ENCODE measurements at regions not wholly inside any gene's neighbourhood (a gene's known extent, or its start where the extent isn't known, plus 50 kb on each side); places are given as distances from the start of the nearest gene placed in this dataset.
A peak's percentile ranks its signal among the peaks of the same experiment; 100 is the strongest.
"Not testable (repeated sequence)": the region's sequence is repeated elsewhere in the genome, so short reads cannot be mapped to it uniquely, and the experiment has no call there.

DNA sequence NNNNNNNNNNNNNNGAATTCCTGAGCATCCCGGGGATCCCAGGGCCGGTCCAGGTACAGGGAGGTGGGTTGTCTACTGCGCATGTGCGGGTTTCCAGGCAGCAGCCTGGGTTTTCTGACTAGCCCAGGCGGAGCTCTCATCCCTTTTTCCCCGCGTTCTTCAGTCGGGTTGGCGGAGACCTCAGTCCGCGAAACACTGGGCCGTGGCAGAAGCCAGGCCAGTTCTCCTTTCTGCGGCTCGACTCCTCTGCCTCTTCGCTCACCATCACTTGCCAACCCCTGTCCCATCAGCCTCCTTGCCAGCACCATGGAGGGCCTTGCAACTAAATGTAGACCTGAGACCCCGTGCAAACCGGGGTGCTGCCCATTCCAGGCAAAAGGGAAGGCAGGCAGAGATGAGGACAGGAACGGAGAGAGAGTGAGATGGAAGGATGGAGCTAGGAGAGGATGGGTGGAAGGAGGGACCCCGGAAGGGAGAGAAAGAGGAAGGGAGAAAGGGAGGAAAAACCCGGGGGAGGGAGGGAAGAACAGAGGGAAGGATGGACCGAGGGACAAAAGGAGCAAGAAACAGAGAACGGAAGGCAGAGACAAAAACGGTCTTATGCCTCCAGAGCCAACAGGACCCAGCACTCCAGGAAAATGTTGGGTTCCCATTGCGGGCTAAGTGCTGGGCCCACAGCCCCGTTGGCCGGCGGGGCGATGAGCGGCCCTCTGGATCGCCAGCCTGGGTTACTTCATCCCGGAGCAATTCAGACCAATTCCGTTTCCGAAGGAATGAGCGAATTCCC is 445.4 kb upstream of the DEFB115 start:
- peak in 12 of 56 donors; percentile 19 to 66 (median 40) for DNase-seq

DNA sequence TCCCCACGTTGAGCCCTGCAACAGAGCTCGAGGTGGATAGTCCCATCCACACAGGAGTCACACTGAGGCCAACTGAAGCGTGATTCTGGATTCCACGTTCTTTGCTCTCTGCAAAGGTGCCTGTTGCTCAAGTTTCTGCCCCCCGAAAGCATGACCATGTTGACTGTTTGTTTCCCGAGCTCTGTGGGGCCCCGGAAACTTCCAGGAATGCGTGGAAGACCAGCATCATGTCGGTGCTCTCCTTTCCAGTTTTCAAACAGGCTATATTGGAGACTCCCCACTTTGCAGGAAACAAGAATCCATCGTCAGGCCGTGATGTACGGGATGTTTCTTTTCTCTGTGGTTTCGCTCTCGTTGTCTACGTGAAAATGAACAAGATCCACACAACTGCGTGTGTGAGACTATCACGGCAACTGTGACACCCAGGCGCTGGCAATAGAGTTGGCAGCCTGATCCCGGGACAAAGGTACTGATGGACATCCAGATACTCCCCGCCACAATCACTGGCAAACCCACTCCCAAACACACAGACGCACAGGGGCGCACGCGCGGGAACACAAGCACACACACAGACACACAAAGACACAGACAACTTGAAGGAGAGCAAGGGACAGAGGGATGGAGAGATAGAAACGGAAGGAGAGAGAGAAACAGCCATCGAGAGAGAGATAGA is 444.6 kb upstream of the DEFB115 start:
- no peak for DNase-seq

DNA sequence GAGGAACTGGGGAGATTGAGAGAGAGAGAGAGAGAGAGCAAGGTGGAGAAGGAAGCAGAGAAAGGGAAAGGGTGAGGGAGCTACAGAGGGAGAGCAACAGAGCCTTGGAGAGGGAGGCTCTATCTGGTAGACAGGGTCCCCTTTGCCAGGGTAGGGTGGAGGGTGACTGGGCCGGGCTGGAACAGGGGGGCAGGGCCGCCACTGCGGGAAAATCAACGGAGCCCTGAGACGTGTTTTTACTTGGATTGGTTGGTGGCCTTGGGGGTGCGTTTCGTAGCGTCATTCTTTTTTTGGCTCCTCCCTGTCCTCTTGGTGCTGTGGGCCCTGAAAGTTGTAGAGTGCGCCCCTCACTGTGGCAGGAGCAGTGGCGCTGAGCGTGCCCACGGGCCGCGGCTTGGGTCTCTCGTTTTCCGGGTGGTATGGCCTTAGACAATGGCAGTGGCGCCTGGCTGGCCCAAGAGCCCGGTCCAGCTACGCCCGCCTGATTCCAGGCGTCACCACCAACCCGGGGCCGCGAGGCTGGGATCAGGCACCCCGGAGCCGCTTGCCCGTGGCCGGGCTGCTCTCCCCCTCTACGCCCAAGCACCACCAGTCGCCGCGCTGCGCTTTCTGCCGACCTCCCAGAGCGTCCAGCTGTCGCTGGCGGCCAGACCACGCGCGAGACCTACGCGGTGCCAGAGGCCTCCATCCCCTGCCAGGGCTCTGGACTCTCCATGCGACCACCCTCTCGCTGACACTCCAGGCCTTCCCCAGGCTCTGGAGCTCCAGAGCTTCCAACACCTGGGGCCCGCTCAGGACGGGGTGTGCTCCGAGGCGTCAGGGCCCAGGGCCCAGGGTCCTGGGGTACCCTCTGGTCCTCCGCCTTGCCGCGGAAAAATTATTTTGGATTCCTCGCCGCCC is 443.8 kb upstream of the DEFB115 start:
- peak in 1 of 56 donors; percentile 30 for DNase-seq

DNA sequence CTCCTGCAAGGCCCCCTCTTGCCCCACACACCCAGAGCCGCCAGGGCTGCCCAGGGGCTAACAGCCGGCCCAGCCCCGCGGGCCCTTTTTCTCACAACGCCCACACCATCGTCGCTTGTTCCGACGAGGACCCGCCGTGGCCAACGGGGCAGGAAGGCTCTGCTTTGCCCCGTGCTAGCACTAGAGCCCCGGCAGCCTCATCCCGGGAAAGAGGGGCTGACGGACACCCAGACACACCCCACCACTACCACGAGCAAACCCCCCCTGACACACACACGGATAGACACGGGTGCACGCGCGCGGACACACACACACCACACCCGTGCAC is 443.2 kb upstream of the DEFB115 start:
- not testable (repeated sequence) for DNase-seq

DNA sequence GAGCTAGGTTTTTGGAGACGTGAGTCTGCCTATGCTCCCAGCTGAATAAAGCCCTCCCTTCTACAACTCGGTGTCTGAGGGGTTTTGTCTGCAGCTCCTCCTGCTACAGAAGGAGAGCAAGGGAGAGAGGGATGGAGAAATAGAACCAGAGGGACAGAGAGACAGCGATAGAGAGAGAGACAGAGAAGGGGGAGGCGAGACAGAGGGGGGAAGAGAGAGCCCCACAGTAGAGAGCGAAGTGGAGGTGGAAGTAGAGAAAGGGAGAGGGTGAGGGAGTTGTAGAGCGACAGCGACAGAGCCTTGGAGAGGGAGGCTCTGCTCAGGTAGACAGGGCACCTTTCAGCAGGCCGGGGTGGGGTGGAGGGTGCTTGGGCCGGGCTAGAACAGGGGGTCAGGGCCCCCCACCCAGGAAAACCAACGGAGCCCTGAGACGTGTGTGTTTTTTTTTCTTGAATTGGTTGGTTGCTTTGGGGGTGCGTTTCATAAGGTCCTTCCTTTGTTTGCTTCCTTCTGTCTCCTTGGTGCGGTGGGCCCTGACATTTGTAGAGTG is 442.4 kb upstream of the DEFB115 start:
- DNase-seq: not testable (repeated sequence)

DNA sequence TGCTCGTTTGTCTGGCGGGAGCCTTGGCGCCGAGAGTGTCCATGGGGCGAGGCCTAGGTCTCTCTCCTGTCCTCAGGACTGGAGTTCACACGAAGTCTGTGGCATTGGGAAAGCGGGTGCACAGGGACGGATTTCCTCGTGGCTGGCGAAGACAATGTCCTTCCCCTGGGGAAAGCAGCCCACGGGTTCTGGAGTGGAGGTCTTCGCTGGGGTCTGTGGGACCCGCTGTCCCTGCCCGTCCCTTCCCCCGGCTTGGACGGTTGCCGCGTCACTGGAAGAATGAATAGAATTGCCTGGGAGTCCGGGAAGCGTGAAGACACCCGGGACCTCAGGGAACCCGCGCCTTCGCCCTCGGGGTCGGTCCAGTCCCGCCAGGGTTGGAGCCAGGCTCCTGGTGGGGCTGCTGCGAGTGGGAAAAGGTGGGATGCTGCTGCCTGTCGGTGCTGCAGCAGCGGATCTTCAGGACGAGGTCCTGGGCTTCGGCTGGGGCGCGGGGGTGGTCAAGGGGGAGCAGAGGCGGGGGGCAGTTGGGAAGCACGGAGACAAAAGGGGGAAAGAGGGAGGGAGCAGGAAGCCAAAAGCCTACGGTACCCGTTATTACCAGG is 441.8 kb upstream of the DEFB115 start:
- no peak for DNase-seq

DNA sequence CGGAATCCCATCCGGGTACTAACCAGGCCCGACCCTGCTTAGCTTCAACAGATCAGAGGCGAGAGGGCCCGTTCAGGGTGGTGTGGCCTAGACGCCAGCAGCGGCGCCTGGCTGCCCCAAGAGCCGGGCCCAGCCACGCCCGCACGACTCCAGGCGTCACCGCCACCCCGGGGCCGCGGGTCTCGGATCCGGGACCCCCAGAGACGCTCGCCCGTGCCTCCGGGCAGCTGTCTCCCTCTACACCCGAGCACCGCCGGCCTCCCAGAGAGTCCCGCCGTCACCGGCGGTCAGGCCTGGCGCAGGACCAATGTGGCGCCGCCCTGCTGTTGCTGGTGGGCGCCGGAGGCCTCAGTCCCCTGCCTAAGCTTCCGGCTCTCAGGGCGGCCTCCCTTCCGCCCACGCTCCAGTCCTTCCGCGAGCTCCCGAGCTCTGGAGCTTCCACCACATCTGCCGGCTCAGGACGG is 441.2 kb upstream of the DEFB115 start:
- DNase-seq: no peak

DNA sequence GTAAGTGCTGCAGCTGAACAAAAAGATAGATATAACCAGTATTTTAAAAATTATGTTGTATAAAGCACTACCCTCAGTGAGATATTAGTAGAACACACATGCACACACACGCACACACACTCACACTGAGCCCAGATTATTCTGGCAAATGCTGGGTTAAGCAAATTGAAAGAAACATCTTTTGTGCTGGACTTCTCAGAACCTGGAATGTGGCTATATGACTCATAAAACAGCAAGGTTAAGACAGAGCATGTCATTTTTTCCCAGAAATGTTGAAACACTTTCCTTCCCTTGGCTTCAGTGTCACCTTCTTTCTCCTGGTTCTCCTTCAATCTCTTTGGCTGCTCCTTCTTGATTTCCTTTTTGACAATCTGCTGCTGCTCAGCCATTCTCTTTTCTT is 435.8 kb upstream of the DEFB115 start:
- DNase-seq: not testable (repeated sequence)

DNA sequence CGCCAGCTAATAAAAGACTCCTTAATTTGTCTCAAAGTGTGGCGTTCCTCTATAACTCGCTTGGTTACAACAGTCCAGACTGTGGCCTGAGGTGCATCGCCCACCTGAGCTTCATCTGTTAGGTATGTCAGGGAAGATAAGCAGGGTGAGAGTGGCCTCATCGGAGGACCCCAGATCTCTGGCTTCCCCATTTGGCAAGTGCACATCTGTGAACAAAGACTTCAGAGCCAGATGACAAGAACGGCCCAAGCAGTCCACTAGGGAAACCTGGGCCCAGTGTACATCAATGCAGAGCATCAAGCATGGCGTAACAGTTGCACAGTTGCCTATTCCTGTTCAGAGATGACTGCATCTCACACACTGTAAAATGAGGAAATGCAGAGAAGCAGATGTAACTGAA is 432.8 kb upstream of the DEFB115 start:
- not testable (repeated sequence) for DNase-seq

DNA sequence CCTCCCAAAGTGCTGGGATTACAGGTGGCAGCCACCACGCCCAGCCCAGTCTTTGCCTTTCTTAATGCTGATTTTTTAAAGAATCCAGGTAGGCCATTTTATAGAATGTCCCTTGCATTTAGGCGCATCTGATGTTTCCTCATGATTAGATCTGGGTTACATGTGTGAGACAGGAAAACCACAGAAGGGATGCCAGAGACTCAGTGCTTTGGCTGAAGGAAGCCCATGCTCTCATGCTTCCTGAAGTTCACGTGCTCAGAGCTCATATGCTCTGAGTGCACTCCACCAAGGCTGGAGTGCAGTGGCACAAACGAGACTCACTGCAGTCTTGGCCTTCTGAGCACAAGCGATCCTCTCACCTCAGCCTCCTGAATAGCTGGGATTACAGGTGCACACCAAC is 411.5 kb upstream of the DEFB115 start:
- not testable (repeated sequence) for DNase-seq

DNA sequence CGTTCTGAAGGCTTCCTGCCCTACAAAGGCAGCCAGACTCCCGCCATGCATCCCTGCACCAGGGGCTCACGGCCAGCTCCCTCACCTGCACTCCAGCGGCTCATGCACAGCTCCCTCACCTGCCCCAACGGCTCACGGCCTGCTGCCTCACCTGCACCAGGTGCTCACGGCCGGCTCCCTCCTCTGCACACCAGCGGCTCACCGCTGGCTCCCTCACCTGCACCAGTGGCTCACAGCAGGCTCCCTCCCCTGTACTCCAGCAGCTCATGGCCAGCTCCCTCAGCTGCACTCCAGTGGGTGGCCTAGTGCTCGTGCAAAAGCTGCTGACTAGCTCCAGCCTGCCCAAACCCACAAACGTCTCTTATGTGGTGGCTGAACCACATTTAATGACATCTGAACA is 389.2 kb upstream of the DEFB115 start:
- DNase-seq: not testable (repeated sequence)

DNA sequence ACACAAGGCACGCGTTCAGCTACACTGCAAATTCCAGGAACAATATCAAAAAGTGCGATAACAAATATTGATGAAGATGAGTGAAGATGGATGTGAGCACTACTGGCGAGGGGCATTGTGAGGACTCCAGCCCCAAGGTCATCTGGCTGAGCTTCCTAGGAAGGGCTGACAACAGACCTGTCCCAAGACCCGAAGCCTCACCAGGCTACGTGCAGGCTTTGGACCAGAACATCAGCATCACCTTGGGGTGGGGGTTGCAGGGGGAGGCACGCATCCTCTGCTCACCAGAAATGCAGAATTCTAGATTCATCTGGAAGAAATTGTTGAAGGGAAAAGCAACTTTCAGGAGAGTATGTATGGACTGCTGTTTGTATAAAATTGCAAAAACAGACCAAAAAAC is 386.3 kb upstream of the DEFB115 start:
- not testable (repeated sequence) for DNase-seq

DNA sequence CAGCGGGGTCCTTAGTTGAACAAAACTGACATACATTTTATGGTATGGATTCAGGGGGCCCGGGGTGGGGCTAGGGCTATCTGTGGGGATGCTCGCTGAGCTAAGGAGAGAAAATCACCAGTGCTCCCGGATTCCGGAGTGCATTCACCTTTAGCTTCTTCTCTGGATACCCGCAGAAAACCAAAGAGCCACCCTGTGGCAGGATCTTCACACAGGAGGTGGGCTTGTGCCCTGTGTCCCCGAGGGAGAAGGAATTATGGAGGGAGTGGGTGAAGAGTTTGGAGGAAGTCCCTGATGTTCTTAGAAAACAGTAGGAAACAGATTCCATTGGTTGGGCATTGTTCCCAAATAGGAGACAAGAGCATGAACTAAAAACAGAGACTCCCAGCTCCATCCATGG is 385.2 kb upstream of the DEFB115 start:
- DNase-seq: not testable (repeated sequence)

DNA sequence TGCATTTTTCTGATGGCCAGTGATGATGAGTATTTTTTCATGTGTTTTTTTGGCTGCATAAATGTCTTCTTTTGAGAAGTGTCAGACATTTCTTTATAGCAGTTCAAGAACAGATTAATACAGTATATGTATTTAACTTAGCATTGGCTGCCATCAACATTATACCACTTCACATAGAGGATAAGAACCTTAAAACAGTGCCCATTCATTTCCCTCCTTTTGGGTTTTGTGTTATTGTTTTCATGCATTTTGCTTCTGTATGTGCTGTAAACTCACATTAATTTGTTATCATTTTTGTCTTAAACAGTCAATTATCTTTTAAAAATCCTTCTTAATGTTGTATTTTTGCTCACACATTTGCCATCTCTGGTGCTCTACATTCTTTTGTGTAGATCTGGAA is 381.6 kb upstream of the DEFB115 start:
- not testable (repeated sequence) for DNase-seq

DNA sequence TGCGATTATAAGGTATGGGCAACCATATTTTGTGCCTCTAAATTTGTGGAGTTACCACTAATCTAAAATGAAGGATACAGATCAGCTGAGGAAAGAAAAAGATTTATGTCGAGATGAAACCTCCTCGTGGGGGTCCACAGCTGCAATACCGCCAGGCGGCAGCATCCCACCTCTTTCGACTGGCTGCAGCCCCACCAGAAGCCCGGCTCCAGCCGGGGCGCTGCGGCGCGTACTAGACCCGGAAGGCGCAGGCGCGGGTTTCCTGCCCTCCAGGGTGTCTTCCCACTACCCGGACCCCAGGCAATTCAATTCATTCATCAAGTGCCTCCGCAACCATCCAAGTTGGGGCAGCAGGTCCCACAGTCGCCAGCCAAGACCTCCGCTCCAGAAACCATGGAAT is 366.1 kb upstream of the DEFB115 start:
- DNase-seq: not testable (repeated sequence)

DNA sequence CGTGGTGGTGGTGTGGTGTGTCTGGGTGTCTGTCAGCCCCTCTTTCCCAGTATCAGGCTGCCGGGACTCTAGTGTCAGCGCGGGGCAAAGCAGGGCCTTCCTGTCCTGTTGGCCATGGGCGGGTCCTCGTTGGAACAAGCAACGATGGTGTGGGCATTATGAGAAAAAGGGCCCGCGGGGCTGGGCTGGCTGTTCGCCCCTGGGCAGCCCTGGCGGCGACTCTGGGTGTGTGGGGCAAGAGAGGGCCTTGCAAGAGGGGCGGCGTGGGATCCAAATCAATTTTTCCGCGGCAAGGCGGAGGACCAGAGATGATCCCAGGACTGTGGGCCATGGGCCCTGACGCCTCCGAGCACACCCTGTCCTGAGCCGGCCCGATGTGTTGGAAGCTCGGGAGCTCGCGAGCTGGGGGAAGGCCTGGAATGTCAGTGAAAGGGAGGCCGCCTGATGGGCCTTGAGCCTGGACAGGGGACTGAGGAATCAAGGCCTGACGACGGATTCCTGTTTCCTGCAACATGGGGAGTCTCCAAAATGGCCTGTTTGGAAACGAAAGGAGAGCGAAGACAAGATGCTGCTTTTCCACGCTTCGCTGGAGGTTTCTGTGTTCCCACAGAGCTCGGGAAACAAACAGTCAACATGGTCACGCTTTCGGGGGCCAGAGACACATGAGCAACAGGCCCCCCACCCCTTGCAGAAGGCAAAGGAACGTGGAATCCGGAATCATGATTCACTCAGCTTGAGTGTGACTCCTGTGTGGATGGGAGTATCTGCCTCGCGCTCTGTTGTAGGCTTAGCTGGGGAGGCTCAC is 364.7 kb upstream of the DEFB115 start:
- DNase-seq: no peak

DNA sequence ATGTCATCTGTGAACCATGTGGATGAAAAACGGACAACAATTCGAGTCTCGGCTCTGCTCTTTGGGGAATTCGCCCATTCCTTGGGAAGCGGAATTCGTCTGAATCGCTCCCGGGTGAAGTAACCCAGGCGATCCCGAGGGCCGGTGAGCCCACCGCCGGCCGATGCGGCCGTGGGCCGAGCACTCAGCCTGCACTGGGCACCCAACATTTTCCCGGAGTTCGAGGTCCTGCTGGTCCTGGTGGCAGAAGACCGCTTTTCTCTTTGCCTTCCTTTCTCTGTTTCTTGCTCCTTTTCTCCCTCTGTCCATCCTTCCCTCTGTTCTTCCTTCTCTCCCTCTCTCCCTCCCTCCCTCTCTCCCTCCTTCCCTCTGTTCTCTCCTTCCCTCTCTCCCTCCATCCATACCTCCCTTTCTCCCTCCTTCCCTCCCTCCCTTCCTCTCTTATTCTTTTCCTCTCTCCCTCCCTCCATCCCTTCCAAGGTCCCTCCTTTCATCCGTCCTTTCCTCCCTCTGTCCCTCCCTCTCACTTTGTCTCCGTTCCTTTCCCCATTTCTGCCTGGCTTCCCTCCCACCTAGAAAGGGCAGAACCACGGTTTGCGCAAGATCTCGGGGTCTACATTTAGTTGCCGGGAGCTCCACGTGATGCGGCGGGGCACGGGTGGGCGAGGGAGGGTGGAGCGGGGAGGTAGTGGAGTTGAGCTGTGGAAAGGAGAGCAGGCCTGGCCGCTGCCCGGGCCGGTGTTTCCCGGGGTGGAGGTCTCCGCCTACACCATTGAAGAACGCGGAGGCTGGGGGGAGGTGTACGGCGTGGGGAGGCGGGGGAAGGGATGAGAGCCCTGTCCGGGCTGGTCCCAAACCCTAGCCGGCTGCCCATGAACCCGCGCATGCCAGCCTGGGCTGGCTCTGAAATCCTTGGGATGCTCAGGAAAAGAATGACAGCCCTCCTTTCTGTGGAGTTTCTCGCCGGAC is 363.8 kb upstream of the DEFB115 start:
- not testable (repeated sequence) for DNase-seq

DNA sequence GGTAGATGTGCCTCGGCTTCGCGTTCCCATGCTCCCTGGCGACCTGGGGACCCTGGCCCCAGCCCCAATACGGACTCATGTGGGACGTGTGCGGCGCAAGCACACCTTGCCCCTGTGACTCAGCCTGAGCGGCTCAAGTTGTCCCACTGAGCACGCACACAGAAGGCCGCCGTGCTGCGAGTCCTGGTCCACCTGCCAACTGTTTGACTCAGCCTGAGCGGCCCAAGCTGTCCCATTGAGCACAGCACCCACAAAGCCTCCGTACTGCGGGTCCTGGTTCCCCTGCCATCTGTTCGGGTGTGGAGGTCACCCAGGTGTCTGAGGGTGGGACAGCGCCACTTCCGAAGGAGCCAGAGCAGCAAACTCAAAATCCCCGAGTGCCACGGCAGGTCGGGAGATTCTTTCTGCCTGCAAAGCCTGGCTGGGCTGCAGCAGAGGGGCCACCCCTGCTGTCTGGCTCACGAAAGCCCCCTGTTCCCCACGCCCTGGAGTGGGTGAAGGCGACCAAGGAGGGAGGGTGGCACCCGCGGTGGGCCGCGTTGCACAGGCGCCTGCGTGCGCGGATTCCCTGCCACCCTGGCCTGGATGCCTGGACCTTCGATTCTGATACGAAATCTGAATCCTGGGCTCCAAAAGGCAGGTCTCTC is 362.6 kb upstream of the DEFB115 start:
- not testable (repeated sequence) for DNase-seq

DNA sequence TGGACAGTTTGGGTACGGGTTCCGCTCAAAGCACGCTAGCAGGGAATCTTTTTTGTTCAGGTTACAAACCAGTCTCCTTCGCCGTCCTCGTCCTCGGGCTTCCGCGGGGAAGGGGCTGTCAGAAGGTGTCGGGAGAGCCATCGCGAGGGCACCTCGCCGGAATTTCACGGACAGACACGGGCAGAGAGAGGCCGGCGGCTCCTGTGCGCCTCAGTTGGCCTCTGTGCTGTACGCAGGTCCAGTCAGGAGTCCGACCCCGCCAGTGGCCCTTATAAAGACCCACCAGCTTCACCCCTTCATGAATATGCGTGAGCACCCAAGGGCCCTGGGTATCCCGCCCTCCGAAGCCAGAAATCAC is 362.1 kb upstream of the DEFB115 start:
- DNase-seq: not testable (repeated sequence)
